ENCODE measurements at regions not wholly inside any gene's neighbourhood (a gene's known extent, or its start where the extent isn't known, plus 50 kb on each side); places are given as distances from the start of the nearest gene placed in this dataset.
"Not testable (repeated sequence)": the region's sequence is repeated elsewhere in the genome, so short reads cannot be mapped to it uniquely, and the experiment has no call there.

- not testable (repeated sequence) for DNase-seq (ENCODE audit: low read depth); H3K4me3 ChIP-seq (ENCODE audit: low read depth, low read length)
These were observed 124.2 kb upstream of the NBPF26 start for GRCh38 chr1:120599511-120599910.

- not testable (repeated sequence) for DNase-seq (ENCODE audit: low read depth); H3K4me3 ChIP-seq (ENCODE audit: low read depth, low read length)
These were observed 123.2 kb upstream of the NBPF26 start for GRCh38 chr1:120600442-120601041.

GRCh38 chr1:120607882-120608281 is 115.9 kb upstream of the NBPF26 start:
- not testable (repeated sequence) for DNase-seq (ENCODE audit: low read depth)

GRCh38 chr1:120608314-120609014 is 115.3 kb upstream of the NBPF26 start:
- not testable (repeated sequence) for DNase-seq (ENCODE audit: low read depth); H3K4me3 ChIP-seq (ENCODE audit: low read depth, low read length)

More at GRCh38 chr1:120607882-120608281, 115.9 kb upstream of the NBPF26 start:
- not testable (repeated sequence) for H3K4me3 ChIP-seq (ENCODE audit: low read depth, low read length)

- H3K4me3 ChIP-seq (ENCODE audit: low read depth, low read length): not testable (repeated sequence)
These were observed 114.7 kb upstream of the NBPF26 start for GRCh38 chr1:120609015-120609573.

GRCh38 chr1:120609834-120610233 is 113.9 kb upstream of the NBPF26 start:
- not testable (repeated sequence) for H3K4me3 ChIP-seq (ENCODE audit: low read depth, low read length); DNase-seq (ENCODE audit: low read depth)

More at GRCh38 chr1:120609015-120609573, 114.7 kb upstream of the NBPF26 start:
- not testable (repeated sequence) for DNase-seq (ENCODE audit: low read depth)

GRCh38 chr1:120614931-120615639 is 108.7 kb upstream of the NBPF26 start:
- not testable (repeated sequence) for DNase-seq (ENCODE audit: low read depth); H3K4me3 ChIP-seq (ENCODE audit: low read depth, low read length)

GRCh38 chr1:120617493-120617892 is 106.3 kb upstream of the NBPF26 start:
- not testable (repeated sequence) for H3K4me3 ChIP-seq (ENCODE audit: low read depth, low read length)

GRCh38 chr1:120619867-120620692 is 103.7 kb upstream of the NBPF26 start:
- H3K4me3 ChIP-seq (ENCODE audit: low read depth, low read length); DNase-seq (ENCODE audit: low read depth): not testable (repeated sequence)

More at GRCh38 chr1:120617493-120617892, 106.3 kb upstream of the NBPF26 start:
- DNase-seq (ENCODE audit: low read depth): not testable (repeated sequence)

- DNase-seq (ENCODE audit: low read depth); H3K4me3 ChIP-seq (ENCODE audit: low read depth, low read length): not testable (repeated sequence)
These were observed 103.1 kb upstream of the NBPF26 start for GRCh38 chr1:120620693-120620969.

GRCh38 chr1:120621278-120621677 is 102.5 kb upstream of the NBPF26 start:
- not testable (repeated sequence) for H3K4me3 ChIP-seq (ENCODE audit: low read depth, low read length); DNase-seq (ENCODE audit: low read depth)

- DNase-seq (ENCODE audit: low read depth); H3K4me3 ChIP-seq (ENCODE audit: low read depth, low read length): not testable (repeated sequence)
These were observed 100.2 kb upstream of the NBPF26 start for GRCh38 chr1:120623539-120623938.

GRCh38 chr1:120624565-120625064 is 99.1 kb upstream of the NBPF26 start:
- DNase-seq (ENCODE audit: low read depth); H3K4me3 ChIP-seq (ENCODE audit: low read depth, low read length): not testable (repeated sequence)

- H3K4me3 ChIP-seq (ENCODE audit: low read depth, low read length); DNase-seq (ENCODE audit: low read depth): not testable (repeated sequence)
These were observed 93.8 kb upstream of the NBPF26 start for GRCh38 chr1:120629832-120630455.

- DNase-seq (ENCODE audit: low read depth); H3K4me3 ChIP-seq (ENCODE audit: low read depth, low read length): not testable (repeated sequence)
These were observed 88.6 kb upstream of the NBPF26 start for GRCh38 chr1:120634816-120635806.

GRCh38 chr1:120640261-120641013 is 83.3 kb upstream of the NBPF26 start:
- H3K4me3 ChIP-seq (ENCODE audit: low read depth, low read length); DNase-seq (ENCODE audit: low read depth): not testable (repeated sequence)

All from fibroblast of villous mesenchyme (primary cell).